AG09319 (cell line): ENCODE measurements at regions not wholly inside any gene's neighbourhood (a gene's known extent, or its start where the extent isn't known, plus 50 kb on each side); places are given as distances from the start of the nearest gene placed in this dataset.

Source experiments
- DNase-seq: peaks from one replicate; pipeline ENCODE4 v3.0.0-alpha.2; 2010; ENCODE audit warnings: low read depth; ENCODE audit errors: extremely low read depth
- CTCF ChIP-seq: IDR thresholded peaks from 2 replicates; pipeline ENCODE4 v1.5.1; 2011; ENCODE audit warnings: low read depth, mild to moderate bottlenecking, inconsistent platforms, low read length, moderate library complexity

GRCh38 chr2:13201924-13202323 is 485.2 kb downstream of the TRIB2 start:
- no peak for DNase-seq
- no peak for TF ChIP-seq CTCF

- TF ChIP-seq CTCF = no peak
- no peak for DNase-seq
Measured at GRCh38 chr2:13212115-13212514, 495.4 kb downstream of the TRIB2 start.

GRCh38 chr2:13218205-13218604 is 501.5 kb downstream of the TRIB2 start:
- TF ChIP-seq CTCF = no peak
- no peak for DNase-seq

- no peak for DNase-seq
- no peak for TF ChIP-seq CTCF
Measured at GRCh38 chr2:13227578-13227977, 510.8 kb downstream of the TRIB2 start.

- DNase-seq = no peak
- no peak for TF ChIP-seq CTCF
Measured at GRCh38 chr2:13230221-13230620, 513.5 kb downstream of the TRIB2 start.

GRCh38 chr2:13240061-13240460 is 523.3 kb downstream of the TRIB2 start:
- TF ChIP-seq CTCF = no peak
- DNase-seq = no peak

GRCh38 chr2:13240789-13241487 is 524.2 kb downstream of the TRIB2 start:
- no peak for DNase-seq
- TF ChIP-seq CTCF = no peak
